ENCODE measurements at regions not wholly inside any gene's neighbourhood (a gene's known extent, or its start where the extent isn't known, plus 50 kb on each side); places are given as distances from the start of the nearest gene placed in this dataset.
"Not testable (repeated sequence)": the region's sequence is repeated elsewhere in the genome, so short reads cannot be mapped to it uniquely, and the experiment has no call there.

GRCh38 chr7:131843898-131844331, 287.5 kb upstream of the PODXL start:
- DNase-seq = peak; percentile 20

DNA sequence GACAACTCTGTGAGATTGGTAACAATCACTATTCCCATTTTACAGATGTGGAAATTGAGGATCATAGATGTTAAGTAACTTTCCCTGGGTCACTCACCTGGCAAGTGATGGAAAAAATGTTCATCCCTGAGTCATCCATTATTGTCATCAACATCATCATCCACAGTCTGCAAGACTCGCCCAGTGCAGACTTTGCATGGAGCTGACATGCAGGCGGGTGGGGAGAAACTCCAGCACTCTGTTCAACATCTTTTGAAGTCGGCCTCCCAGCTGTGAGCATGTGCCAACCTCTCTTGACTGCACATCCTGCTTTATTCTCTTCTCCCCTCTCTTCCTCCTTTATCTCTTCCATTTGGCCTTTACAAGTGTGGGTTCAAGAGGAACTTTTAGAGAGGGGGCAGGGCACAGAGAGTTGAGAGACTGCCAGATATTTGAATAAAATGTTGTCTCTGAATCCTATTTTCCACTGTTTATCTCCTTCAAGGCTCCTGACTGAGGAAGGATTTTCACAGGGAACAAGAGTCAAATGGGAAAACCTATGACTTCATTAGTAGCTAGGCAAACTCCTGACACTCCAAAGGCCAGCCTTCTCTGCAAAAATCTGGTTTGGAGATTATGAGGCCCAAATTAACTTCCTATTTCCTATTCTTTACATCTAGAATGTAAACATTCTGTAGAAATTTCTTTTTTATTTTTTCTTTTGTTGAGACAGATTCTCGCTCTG, 283.7 kb upstream of the PODXL start:
- DNase-seq = no peak

DNA sequence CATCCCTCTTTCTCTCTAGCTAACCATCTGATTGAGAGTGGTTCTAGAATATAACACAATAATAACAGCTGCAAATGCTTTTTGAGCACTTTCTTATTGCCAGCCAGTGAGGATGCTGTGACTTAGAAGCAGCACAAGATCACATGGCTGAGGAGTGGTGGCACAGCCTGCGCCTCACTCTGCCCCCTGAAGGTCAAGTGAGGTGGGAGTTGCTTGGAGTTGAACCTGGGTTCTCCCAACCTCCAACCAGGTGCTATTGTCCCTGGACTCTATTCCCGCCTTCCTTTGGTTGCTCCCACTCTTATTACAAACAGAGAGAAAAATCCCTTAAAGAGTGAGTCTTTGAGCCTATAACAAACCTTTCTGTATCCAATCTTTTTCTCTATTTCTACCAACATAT, 280.3 kb upstream of the PODXL start:
- no peak for DNase-seq

- DNase-seq = no peak
Observed at GRCh38 chr7:131835141-131835540, 278.7 kb upstream of the PODXL start.

- no peak for DNase-seq
Observed at GRCh38 chr7:131830681-131831080, 274.3 kb upstream of the PODXL start.

- DNase-seq = peak; percentile 69
Observed at GRCh38 chr7:131829947-131830558, 273.6 kb upstream of the PODXL start.

- no peak for DNase-seq
Observed at GRCh38 chr7:131827421-131827820, 271.0 kb upstream of the PODXL start.

- no peak for DNase-seq
Observed at GRCh38 chr7:131826960-131827359, 270.5 kb upstream of the PODXL start.

DNA sequence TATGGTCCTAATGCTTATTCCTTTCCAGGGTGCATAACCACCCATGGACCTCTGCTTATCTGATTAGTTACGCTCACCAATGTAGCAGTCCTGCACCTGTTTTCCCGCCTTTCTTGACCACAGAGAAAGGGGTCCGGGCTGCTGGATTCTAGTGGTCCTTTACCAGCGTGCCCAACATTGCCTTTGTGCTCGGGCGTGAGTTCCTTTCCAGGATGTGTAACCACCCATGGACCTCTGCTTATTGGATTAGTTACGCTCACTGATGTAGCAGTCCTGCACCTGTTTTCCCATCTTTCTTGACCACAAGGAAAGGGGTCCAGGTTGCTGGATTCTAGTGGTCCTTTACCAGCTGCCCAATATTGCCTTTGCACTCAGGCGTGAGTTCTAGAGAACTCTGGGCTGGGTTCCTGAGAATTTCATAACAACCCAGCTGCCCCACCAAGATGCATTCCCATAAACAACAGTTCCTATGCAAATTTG, 267.6 kb upstream of the PODXL start:
- DNase-seq = not testable (repeated sequence)

DNA sequence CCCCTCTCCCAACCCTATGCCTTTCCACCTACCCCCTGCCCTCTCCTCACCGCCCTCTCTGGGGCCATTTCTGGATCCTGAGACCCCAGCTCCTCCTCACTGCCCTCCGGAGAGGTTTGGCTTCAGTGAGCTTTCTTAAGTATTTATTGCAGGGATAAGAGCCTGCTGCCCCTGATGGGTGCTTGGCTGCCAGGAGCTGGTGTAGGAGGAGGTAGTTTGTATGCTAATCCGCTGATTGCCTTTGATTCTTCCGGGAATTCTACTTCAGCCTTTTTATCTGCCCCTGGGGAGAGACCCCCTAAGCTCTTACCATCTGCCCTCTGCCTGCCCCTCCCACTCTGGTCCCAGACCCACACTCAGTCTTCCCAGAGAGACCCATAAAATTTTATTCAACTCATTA, 263.5 kb upstream of the PODXL start:
- no peak for DNase-seq

DNA sequence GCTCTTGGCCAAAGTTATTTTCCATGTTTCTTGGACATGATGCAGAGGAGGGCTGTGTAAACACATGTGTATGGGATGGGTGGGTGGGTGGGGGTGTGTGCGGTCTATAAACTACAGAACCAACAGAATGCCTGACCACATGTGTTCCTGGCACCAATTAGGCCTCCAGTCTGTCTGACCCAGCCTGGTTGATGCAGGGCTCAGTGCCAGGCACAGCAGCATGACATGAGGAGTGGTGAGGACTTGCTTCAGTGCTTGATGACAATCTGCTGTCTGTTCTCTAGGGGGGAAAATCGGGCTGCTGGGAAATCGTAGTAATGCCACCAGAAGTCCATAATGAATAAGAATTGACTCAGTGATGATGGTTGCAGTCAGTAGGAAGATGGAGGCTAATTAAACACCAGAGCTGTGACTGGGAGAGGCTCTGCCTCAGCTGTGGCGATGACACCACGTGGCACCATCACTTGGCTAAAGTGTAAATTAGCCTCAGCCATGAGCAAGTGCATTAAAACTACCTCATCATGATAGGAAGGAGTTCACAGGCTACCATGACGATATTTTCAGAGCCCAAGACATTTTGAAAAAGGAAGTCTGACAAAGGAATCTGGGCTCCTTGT, 260.1 kb upstream of the PODXL start:
- no peak for DNase-seq

DNA sequence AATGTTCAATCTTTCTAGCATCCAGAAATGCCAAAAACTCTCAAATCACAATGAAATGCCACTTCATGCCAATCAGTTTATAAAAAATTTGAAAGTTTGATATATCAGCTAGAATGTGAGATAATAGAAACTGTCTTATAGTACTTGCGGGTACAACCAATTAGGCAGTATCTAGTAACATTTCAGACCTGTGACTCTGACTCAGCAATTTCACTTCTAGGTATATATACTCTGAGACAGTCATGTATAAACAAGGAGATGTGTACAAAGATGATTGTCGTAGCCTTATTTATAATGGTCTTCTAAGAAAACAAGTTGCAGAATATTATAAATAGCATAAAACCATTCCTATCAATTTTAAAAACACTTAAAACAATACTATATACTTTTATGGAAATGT, 252.3 kb upstream of the PODXL start:
- DNase-seq = no peak

DNA sequence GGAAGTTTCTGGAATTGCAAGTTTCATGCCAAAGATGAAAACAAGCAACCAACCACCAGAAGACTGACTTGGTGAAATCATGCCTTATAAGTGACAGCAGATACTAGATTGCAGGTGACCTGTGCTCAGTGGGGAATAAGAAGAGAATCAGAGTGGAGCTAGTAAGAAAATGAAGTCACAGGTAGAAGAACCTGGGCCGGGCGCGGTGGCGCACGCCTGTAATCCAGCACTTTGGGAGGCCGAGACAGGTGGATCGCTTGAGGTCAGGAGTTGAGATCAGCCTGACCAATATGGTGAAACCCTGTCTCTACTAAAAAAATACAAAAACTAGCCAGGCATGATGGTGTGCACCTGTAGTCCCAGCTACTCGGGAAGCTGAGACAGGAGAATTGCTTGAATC, 251.7 kb upstream of the PODXL start:
- DNase-seq = not testable (repeated sequence)

GRCh38 chr7:131803816-131804215, 247.4 kb upstream of the PODXL start:
- DNase-seq = peak; percentile 33

- no peak for DNase-seq
Observed at GRCh38 chr7:131802195-131802864, 245.9 kb upstream of the PODXL start.

DNA sequence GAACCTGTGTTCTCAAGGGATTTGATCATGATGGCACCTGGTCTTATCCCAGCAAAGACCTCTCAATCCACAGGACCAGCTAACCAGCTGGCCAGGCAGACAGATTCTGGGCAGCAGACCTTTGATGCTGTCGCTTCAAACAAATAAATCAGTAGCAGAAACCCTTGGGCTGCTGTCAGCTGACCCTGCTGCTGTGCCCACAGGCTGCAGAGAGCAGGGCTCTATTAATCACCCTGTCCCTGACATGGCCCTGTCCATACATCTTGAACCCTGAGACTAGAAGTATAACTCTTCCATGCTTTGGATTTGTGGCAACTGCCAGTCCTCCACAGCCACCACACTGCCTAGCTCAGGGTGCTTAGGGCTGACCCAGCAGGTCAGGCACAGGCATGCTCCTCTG, 244.1 kb upstream of the PODXL start:
- DNase-seq = no peak

DNA sequence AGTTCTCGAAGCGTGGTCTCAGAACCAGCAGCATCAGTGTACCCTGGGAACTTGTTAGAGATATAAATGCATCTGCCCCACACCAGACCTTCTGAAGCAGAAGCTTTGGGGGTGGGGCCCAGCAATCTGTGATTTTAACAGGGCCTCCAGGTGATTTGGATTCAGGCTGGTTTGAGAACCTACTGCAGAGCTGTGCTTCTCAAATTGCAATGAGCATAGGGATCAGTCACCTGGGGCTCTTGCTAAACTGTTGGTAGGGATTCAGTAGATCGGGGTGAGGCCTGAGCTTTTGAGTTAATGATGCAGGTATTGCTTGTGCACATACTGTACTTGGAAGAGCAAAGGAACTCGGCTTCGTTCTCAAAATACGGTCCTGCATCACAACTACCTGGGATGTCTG, 243.6 kb upstream of the PODXL start:
- no peak for DNase-seq

- no peak for DNase-seq
Observed at GRCh38 chr7:131797841-131798240, 241.4 kb upstream of the PODXL start.

GRCh38 chr7:131795400-131795799, 239.0 kb upstream of the PODXL start:
- no peak for DNase-seq

- DNase-seq = no peak
Observed at GRCh38 chr7:131792311-131792710, 235.9 kb upstream of the PODXL start.

DNA sequence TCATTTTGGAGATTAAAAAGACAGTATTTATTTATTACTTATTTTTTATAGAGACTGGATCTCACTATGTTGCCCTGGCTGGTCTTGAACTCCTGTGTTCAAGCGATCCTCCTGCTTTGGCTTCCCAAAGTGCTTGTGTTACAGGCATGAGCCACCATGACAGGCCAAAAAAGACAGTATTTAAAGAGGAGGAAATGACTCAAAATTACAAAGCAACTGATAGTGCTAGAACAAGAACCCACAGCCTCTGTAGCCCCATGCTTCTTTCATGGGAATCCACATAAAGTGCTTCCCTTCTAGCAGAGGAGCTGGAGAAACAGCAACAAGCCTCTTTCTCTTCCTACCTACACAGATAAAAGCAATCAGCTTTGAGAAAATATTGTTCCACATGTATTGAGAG, 230.7 kb upstream of the PODXL start:
- no peak for DNase-seq

DNA sequence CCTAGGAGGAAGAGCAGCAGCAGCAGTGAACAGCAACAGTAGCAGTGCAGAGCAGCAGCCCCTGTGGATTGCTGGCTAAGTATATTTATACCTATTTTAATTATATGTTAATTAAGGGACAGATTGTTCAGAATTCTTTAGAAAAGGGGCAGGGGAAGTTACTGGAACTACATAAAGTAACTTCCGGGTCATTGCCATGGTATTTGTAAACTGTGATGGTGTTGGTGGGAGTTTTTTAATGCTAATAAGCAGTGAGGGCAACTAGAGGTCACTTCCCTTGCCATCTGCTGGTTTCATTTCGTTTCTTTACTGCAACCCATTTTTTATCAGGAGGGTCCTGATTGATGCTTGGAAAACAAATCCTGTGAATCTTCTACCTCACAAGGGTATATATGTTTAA, 229.8 kb upstream of the PODXL start:
- DNase-seq = no peak

GRCh38 chr7:131778601-131779000, 222.2 kb upstream of the PODXL start:
- DNase-seq = no peak
